GM19238 (cell line): ENCODE measurements at regions not wholly inside any gene's neighbourhood (a gene's known extent, or its start where the extent isn't known, plus 50 kb on each side); places are given as distances from the start of the nearest gene placed in this dataset.
"Not testable (repeated sequence)": the region's sequence is repeated elsewhere in the genome, so short reads cannot be mapped to it uniquely, and the experiment has no call there.

ENCODE experiments used
- DNase-seq: peaks from one replicate; pipeline ENCODE4 v3.0.0; 2011; ENCODE audit warnings: low spot score; ENCODE audit not compliant: insufficient read length

GRCh38 chr10:52539463-52539862 lies 225.4 kb downstream of the DKK1 start:
- DNase-seq = no peak

- no peak for DNase-seq
Observed at GRCh38 chr10:52540479-52540984, 226.5 kb downstream of the DKK1 start.

GRCh38 chr10:52541006-52541473 lies 227.0 kb downstream of the DKK1 start:
- no peak for DNase-seq

- no peak for DNase-seq
Observed at GRCh38 chr10:52542906-52543305, 228.8 kb downstream of the DKK1 start.

- DNase-seq = no peak
Observed at GRCh38 chr10:52551046-52551445, 221.5 kb downstream of the MBL2 start.

- DNase-seq = no peak
Observed at GRCh38 chr10:52558090-52558489, 214.5 kb downstream of the MBL2 start.

GRCh38 chr10:52561322-52561721 lies 211.3 kb downstream of the MBL2 start:
- DNase-seq = no peak

- no peak for DNase-seq
Observed at GRCh38 chr10:52563360-52563759, 209.2 kb downstream of the MBL2 start.

- DNase-seq = no peak
Observed at GRCh38 chr10:52566471-52567246, 205.9 kb downstream of the MBL2 start.

GRCh38 chr10:52567247-52567580 lies 205.4 kb downstream of the MBL2 start:
- DNase-seq = no peak

- DNase-seq = no peak
Observed at GRCh38 chr10:52568309-52568708, 204.3 kb downstream of the MBL2 start.

GRCh38 chr10:52570490-52570889 lies 202.1 kb downstream of the MBL2 start:
- no peak for DNase-seq

- no peak for DNase-seq
Observed at GRCh38 chr10:52571018-52571417, 201.6 kb downstream of the MBL2 start.

GRCh38 chr10:52571516-52572182 lies 200.9 kb downstream of the MBL2 start:
- no peak for DNase-seq

GRCh38 chr10:52573347-52573746 lies 199.2 kb downstream of the MBL2 start:
- DNase-seq = no peak

GRCh38 chr10:52574697-52575096 lies 197.9 kb downstream of the MBL2 start:
- DNase-seq = no peak

GRCh38 chr10:52577047-52577446 lies 195.5 kb downstream of the MBL2 start:
- DNase-seq = no peak

- DNase-seq = no peak
Observed at GRCh38 chr10:52578871-52579405, 193.6 kb downstream of the MBL2 start.

GRCh38 chr10:52581636-52582035 lies 190.9 kb downstream of the MBL2 start:
- not testable (repeated sequence) for DNase-seq

- no peak for DNase-seq
Observed at GRCh38 chr10:52583336-52583735, 189.2 kb downstream of the MBL2 start.

- DNase-seq = no peak
Observed at GRCh38 chr10:52586710-52587109, 185.9 kb downstream of the MBL2 start.

GRCh38 chr10:52597189-52597863 lies 175.3 kb downstream of the MBL2 start:
- no peak for DNase-seq
